ENCODE measurements at regions not wholly inside any gene's neighbourhood (a gene's known extent, or its start where the extent isn't known, plus 50 kb on each side); places are given as distances from the start of the nearest gene placed in this dataset.

DNA sequence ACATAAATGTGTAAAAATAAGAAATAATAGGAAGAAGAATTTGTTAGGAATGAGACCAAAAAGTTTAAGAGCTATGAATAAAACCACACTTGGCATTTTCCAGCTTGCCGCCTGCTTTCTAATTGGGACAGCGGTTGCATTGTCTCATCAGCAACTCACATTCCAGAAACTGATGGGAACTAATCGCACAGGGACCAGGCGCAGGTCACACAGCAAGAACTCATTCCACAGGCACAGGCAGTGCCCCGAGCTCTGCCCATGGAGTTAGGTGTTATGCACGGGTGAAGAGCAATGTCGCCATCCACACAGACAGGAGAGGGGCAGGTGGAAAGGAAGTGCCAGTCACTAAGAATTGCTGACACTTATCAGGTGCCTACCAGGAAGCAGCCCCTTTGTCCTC lies 279.9 kb downstream of the NSG2 start:
- Histone ChIP-seq H2AFZ (ENCODE audit: low read depth, low read length, poor library complexity, severe bottlenecking) (no peak overlapping the region), H3K9me3 (ENCODE audit: control insufficient read depth in 1 of 2, insufficient read depth in 1 of 2, low read depth in 1 of 2, low read length in 2 of 2) (no peaks in the 10 kb centered on the region), H3K4me1 (ENCODE audit: control insufficient read depth in 1 of 2, insufficient read depth in 2 of 2, low read length in 2 of 2) (peaks cover 14 to 25% of the 10 kb centered on the region in 2 experiments), H3K4me2 (ENCODE audit: low read length) (no peak overlapping the region), H4K20me1 (ENCODE audit: insufficient read depth) (no peaks in the 10 kb centered on the region), H3K79me2 (ENCODE audit: insufficient read depth, low read length) (no peaks in the 10 kb centered on the region), H3K9ac (ENCODE audit: low read length) (no peak overlapping the region), H3K27me3 (ENCODE audit: insufficient read depth, low read length) (peaks cover 25% of the 10 kb centered on the region), H3K9me2 (ENCODE audit: insufficient read depth) (no peaks in the 10 kb centered on the region), H3K27ac (ENCODE audit: low read depth, low read length) (no peak overlapping the region), H3K36me3 (ENCODE audit: control insufficient read depth in 1 of 2, insufficient read depth in 2 of 2, low read length in 2 of 2) (no peaks in the 10 kb centered on the region), H3K4me3 (replicated peaks in 1 of 2; ENCODE audit: low read depth in 1 of 2, low read length in 2 of 2) (no peak overlapping the region)
- no peak for TF ChIP-seq POLR2AphosphoS5 (IDR thresholded peaks at IDR 0.05; ENCODE audit: low read depth, low read length)
- no peak for TF ChIP-seq SRF (IDR thresholded peaks at IDR 0.05; ENCODE audit: low read depth)
- no peak for TF ChIP-seq CBX3 (IDR thresholded peaks at IDR 0.05; ENCODE audit: low read depth)
- TF ChIP-seq EZH2phosphoT487 (IDR thresholded peaks at IDR 0.05; ENCODE audit: borderline replicate concordance): no peak
- TF ChIP-seq RAD21 (IDR thresholded peaks at IDR 0.05; ENCODE audit: low read depth): no peak
- TF ChIP-seq TCF7L2 (IDR thresholded peaks at IDR 0.05; ENCODE audit: borderline replicate concordance, extremely low read depth, insufficient read depth, insufficient read length): no peak
- no peak for TF ChIP-seq MAX (IDR thresholded peaks at IDR 0.05)
- TF ChIP-seq FOSL1 (IDR thresholded peaks at IDR 0.05; ENCODE audit: low read depth): no peak
- no peak for TF ChIP-seq EGR1 (IDR thresholded peaks at IDR 0.05; ENCODE audit: low read depth)
- TF ChIP-seq, protein P1, sequence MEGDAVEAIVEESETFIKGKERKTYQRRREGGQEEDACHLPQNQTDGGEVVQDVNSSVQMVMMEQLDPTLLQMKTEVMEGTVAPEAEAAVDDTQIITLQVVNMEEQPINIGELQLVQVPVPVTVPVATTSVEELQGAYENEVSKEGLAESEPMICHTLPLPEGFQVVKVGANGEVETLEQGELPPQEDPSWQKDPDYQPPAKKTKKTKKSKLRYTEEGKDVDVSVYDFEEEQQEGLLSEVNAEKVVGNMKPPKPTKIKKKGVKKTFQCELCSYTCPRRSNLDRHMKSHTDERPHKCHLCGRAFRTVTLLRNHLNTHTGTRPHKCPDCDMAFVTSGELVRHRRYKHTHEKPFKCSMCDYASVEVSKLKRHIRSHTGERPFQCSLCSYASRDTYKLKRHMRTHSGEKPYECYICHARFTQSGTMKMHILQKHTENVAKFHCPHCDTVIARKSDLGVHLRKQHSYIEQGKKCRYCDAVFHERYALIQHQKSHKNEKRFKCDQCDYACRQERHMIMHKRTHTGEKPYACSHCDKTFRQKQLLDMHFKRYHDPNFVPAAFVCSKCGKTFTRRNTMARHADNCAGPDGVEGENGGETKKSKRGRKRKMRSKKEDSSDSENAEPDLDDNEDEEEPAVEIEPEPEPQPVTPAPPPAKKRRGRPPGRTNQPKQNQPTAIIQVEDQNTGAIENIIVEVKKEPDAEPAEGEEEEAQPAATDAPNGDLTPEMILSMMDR (IDR thresholded peaks at IDR 0.05 in 2 of 3, conservative IDR thresholded peaks at IDR 0.05 in 1 of 3; ENCODE audit: borderline replicate concordance in 1 of 3, insufficient read depth in 1 of 3, low read depth in 2 of 3, low read length in 2 of 3): no peak
- no peak for TF ChIP-seq YY1 (IDR thresholded peaks at IDR 0.05; ENCODE audit: extremely low read depth, insufficient replicate concordance, low read depth, low read length)
- TF ChIP-seq, protein P2, sequence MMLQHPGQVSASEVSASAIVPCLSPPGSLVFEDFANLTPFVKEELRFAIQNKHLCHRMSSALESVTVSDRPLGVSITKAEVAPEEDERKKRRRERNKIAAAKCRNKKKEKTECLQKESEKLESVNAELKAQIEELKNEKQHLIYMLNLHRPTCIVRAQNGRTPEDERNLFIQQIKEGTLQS (IDR thresholded peaks at IDR 0.05): no peak
- TF ChIP-seq POLR2A (IDR thresholded peaks at IDR 0.05; ENCODE audit: borderline replicate concordance, extremely low read depth, insufficient read depth, insufficient read length): no peak
- DNase-seq (ENCODE audit: low read depth, low spot score) (no peak), ATAC-seq (no peak)
- intact Hi-C loops (cut with micrococcal nuclease): loop anchor here (10.0 kb wide), 1 partner anchor 209 kb away; no protein-coding TSS in a partner anchor
- ChIA-PET POLR2A (no interaction called here), RAD21 (ENCODE audit: low non-redundant PET in 1 of 2, low total read pairs in 2 of 2, uncharacterized antibody in 2 of 2, unreplicated experiment in 2 of 2) (no interaction called here), CTCF (no interaction called here)
- BruUV-seq (replicated peaks): no TSS peak

Data from HCT116 (cell line).